HEK293 (cell line): ENCODE measurements at regions not wholly inside any gene's neighbourhood (a gene's known extent, or its start where the extent isn't known, plus 50 kb on each side); places are given as distances from the start of the nearest gene placed in this dataset.

ENCODE experiments used
- CTCF ChIA-PET: fragments of 350-600 bp; formaldehyde crosslinking; extraction: SDS; loops from one replicate; lab custom pipeline; 2021; ENCODE audit warnings: antibody characterized with exemption; lab: Yijun Ruan, JAX
- POLR2A ChIA-PET: fragments of 300-600 bp; formaldehyde crosslinking; extraction: SDS; loops from one replicate; lab custom pipeline; 2020; ENCODE audit warnings: antibody characterized with exemption, inconsistent platforms; lab: Yijun Ruan, JAX
- H3K27ac ChIP-seq: fragments of 200-500 bp; sonication (Bioruptor generic); 2 replicates; pipeline ENCODE4 v1.5.1; 2014; ENCODE audit warnings: low read depth, low read length, control low read depth, inconsistent platforms; ENCODE audit errors: extremely low read depth
- H3K36me3 ChIP-seq, 2 experiments: fragments of 200-500 bp in 1 of 2; sonication (Bioruptor generic) in 1 of 2; 1 replicate in 1 of 2; 2 replicates in 1 of 2; pipeline ENCODE4 v1.5.1; 2014 to 2017; ENCODE audit warnings: inconsistent platforms in 2 of 2, low read length in 2 of 2; ENCODE audit not compliant: control insufficient read depth in 2 of 2, insufficient read depth in 1 of 2
- H3K4me1 ChIP-seq: fragments of 200-500 bp; sonication (Bioruptor generic); 2 replicates; pipeline ENCODE4 v1.5.1; 2014; ENCODE audit warnings: mild to moderate bottlenecking, low read length, inconsistent platforms; ENCODE audit not compliant: control insufficient read depth, insufficient read depth
- H3K4me3 ChIP-seq: 2 replicates; pipeline ENCODE4 v1.5.1; 2011; ENCODE audit warnings: low read depth, mild to moderate bottlenecking, control low read depth, low read length, moderate library complexity
- H3K9me3 ChIP-seq: fragments of 200-500 bp; sonication (Bioruptor generic); 2 replicates; pipeline ENCODE4 v1.5.1; 2014; ENCODE audit warnings: low read depth, low read length, inconsistent platforms; ENCODE audit not compliant: control insufficient read depth, insufficient read depth
- KLF7 ChIP-seq: fragments of 450-650 bp; formaldehyde crosslinking; IDR thresholded peaks from 2 replicates; pipeline ENCODE4 v1.5.1; 2016; ENCODE audit warnings: missing biosample characterization, missing genetic modification characterization, borderline replicate concordance
- PRDM10 ChIP-seq: fragments of 450-650 bp; formaldehyde crosslinking; IDR thresholded peaks from 2 replicates; pipeline ENCODE4 v1.5.1; 2016; ENCODE audit warnings: missing biosample characterization, missing genetic modification characterization
- PRDM4 ChIP-seq: fragments of 450-650 bp; formaldehyde crosslinking; IDR thresholded peaks from 2 replicates; pipeline ENCODE4 v1.5.1; 2017; ENCODE audit warnings: missing biosample characterization, missing genetic modification characterization
- ZNF266 ChIP-seq: fragments of 450-650 bp; formaldehyde crosslinking; IDR thresholded peaks from 2 replicates; pipeline ENCODE4 v1.5.1; 2016; ENCODE audit warnings: missing biosample characterization, missing genetic modification characterization, low read depth
- ZNF292 ChIP-seq: fragments of 450-650 bp; formaldehyde crosslinking; IDR thresholded peaks from 2 replicates; pipeline ENCODE4 v1.5.1; 2016; ENCODE audit warnings: low read depth, missing biosample characterization, missing genetic modification characterization, borderline replicate concordance
- ZNF341 ChIP-seq: fragments of 450-650 bp; formaldehyde crosslinking; IDR thresholded peaks from 2 replicates; pipeline ENCODE4; 2016; ENCODE audit warnings: low read depth, missing biosample characterization, missing genetic modification characterization
- ZNF354C ChIP-seq: fragments of 450-650 bp; formaldehyde crosslinking; IDR thresholded peaks from 2 replicates; pipeline ENCODE4 v1.5.1; 2016; ENCODE audit warnings: missing biosample characterization, missing genetic modification characterization, low read depth, borderline replicate concordance
- ZNF426 ChIP-seq: fragments of 450-650 bp; formaldehyde crosslinking; IDR thresholded peaks from 2 replicates; pipeline ENCODE4 v1.5.1; 2017; ENCODE audit warnings: missing biosample characterization, missing genetic modification characterization, mild to moderate bottlenecking, inconsistent platforms, moderate library complexity
- ZNF48 ChIP-seq: fragments of 450-650 bp; formaldehyde crosslinking; IDR thresholded peaks from 2 replicates; pipeline ENCODE4 v1.5.1; 2016; ENCODE audit warnings: missing biosample characterization, missing genetic modification characterization
- ZNF514 ChIP-seq: fragments of 450-650 bp; formaldehyde crosslinking; IDR thresholded peaks from 2 replicates; pipeline ENCODE4 v1.5.1; 2016; ENCODE audit warnings: missing biosample characterization, missing genetic modification characterization
- ZNF518A ChIP-seq: fragments of 450-650 bp; formaldehyde crosslinking; conservative IDR thresholded peaks from 2 replicates; pipeline ENCODE4 v1.5.1; 2016; ENCODE audit warnings: low read depth, missing biosample characterization, missing genetic modification characterization
- ZNF645 ChIP-seq: fragments of 450-650 bp; formaldehyde crosslinking; IDR thresholded peaks from 2 replicates; pipeline ENCODE4; 2016; ENCODE audit warnings: missing biosample characterization, missing genetic modification characterization
- ZNF677 ChIP-seq: fragments of 450-650 bp; IDR thresholded peaks from 2 replicates; pipeline ENCODE4 v1.5.0; 2018; ENCODE audit warnings: missing biosample characterization, mild to moderate bottlenecking, missing genetic modification characterization, moderate library complexity
- ZNF776 ChIP-seq: fragments of 450-650 bp; formaldehyde crosslinking; IDR thresholded peaks from 2 replicates; pipeline ENCODE4 v1.5.0; 2017; ENCODE audit warnings: missing biosample characterization, missing genetic modification characterization, borderline replicate concordance

GRCh38 chr2:42987112-42987922 is 194.9 kb upstream of the HAAO start (continued):
- TF ChIP-seq ZNF645 (tag by site-specific recombination) = no peak
- no peak for TF ChIP-seq ZNF426 (tag by site-specific recombination)
- TF ChIP-seq PRDM10 = no peak
- TF ChIP-seq PRDM4 (tag by site-specific recombination) = no peak

- H3K9me3 ChIP-seq = no peaks in the 10 kb centered on the region
- no peaks in the 10 kb centered on the region for H3K36me3 ChIP-seq
- H3K4me3 ChIP-seq = no peak overlapping the region
- ChIA-PET POLR2A (no interaction called here), CTCF (interaction anchor here (1.5 kb wide), 1 partner anchor 244 kb away, joined by 4 read pairs; no protein-coding TSS in a partner anchor)
- no peaks in the 10 kb centered on the region for H3K4me1 ChIP-seq
- TF ChIP-seq ZNF354C (tag by site-specific recombination) (no peak), ZNF776 (tag by site-specific recombination) (no peak), KLF7 (tag by site-specific recombination) (no peak), ZNF677 (no peak), ZNF518A (tag by site-specific recombination) (no peak), ZNF266 (no peak), ZNF341 (tag by site-specific recombination) (no peak), ZNF292 (no peak), ZNF48 (no peak), ZNF514 (no peak)
- no peak overlapping the region for H3K27ac ChIP-seq
Observed at GRCh38 chr2:42984617-42985016, 192.2 kb upstream of the HAAO start.
